ENCODE measurements at regions not wholly inside any gene's neighbourhood (a gene's known extent, or its start where the extent isn't known, plus 50 kb on each side); places are given as distances from the start of the nearest gene placed in this dataset.

DNA sequence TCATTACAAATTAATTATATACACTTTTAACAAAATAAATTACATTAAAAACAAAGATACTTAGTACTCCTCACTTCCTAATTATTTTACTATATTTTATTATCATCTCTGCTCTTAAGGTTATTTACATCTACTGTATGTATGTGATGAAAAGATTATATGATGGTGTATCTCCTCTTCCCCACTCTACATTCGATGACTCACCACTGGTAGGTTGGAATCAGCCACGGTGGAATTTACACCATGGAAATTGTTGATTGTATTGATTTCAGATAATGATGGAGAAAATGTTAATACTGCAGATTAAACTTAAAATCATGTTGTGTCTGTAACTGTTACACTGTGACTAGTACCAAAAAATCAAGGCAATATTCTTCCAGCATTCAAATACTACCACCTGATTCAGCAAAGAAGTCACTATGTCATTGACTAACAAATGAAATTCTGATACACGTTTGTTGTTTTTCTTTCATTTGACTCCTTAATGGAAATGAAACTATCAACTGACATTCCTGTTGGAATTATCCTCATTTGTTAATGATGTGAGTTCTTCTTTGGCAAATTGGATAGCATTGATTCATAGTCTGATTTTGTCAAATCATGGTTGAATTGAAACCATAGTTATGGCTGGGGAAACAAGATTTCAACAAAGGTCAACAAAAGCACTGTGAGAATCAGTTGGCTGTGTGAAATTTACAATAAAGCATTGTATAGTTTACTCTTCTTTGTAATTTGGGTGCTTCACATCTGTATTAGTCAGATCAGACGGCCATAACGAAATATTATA is 69.0 kb upstream of the NLK start:
- in situ Hi-C loops (cut with MboI; ENCODE audit: low pct_unique_long_range_greater_than_20kb, low sequenced_read_pairs, unreplicated experiment), result no loop called here
- DNase-seq (ENCODE audit: low spot score), result no peak
- no peak for TF ChIP-seq CTCF (IDR thresholded peaks at IDR 0.05; ENCODE audit: extremely low read depth, insufficient read depth, missing control alignments)

DNA sequence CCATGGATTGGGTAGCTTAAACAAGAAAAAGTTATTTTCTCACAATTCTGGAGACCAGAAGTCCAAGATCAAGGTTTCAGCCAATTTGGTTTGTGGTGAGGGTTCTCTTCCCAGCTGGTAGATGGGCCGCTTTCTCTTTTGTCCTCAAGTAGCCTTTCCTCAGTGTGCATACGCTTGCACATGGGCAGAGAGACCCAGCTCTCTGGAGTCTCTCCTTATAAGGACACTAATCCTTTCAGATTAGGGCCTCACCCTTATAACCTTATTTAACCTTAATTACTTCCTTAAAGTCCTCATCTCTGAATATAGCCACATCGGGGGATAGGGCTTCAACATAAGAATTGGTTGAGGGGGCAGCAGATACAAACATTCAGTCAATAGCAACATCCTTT is 68.4 kb upstream of the NLK start:
- in situ Hi-C loops (cut with MboI; ENCODE audit: low pct_unique_long_range_greater_than_20kb, low sequenced_read_pairs, unreplicated experiment), result no loop called here
- TF ChIP-seq CTCF (IDR thresholded peaks at IDR 0.05; ENCODE audit: extremely low read depth, insufficient read depth, missing control alignments), result no peak
- DNase-seq (ENCODE audit: low spot score), result no peak

DNA sequence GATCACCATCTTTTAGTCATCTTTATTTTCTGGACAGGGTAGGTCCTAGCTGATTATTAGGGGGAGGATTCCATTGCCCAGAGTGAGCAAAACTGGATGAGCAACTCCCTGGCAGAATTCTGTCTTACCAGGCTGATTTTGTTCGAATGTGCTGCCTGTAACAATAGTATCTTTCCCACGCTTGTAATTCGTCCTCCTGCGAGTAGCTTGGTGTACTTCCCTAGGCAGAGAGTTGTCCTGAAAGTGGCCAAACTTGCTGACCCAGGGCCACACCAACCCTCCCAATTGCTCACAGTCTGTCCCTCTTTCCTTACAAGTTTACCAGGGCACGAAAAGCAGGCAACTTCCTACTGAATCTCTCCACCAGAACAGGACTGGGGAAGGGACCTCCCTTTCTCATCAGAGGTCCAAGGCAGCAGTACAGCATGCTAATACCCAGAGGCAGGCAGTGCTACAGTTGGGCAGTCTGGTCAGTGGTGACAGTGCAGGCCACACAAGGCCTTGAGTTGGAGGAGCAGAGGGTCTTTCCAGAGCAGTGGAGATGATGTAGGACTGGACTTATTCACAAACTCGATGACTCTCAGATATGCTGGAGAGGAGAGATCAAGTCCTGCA is 67.8 kb upstream of the NLK start:
- in situ Hi-C loops (cut with MboI; ENCODE audit: low pct_unique_long_range_greater_than_20kb, low sequenced_read_pairs, unreplicated experiment), result no loop called here
- no peak for DNase-seq (ENCODE audit: low spot score)
- TF ChIP-seq CTCF (IDR thresholded peaks at IDR 0.05; ENCODE audit: extremely low read depth, insufficient read depth, missing control alignments), result no peak

DNA sequence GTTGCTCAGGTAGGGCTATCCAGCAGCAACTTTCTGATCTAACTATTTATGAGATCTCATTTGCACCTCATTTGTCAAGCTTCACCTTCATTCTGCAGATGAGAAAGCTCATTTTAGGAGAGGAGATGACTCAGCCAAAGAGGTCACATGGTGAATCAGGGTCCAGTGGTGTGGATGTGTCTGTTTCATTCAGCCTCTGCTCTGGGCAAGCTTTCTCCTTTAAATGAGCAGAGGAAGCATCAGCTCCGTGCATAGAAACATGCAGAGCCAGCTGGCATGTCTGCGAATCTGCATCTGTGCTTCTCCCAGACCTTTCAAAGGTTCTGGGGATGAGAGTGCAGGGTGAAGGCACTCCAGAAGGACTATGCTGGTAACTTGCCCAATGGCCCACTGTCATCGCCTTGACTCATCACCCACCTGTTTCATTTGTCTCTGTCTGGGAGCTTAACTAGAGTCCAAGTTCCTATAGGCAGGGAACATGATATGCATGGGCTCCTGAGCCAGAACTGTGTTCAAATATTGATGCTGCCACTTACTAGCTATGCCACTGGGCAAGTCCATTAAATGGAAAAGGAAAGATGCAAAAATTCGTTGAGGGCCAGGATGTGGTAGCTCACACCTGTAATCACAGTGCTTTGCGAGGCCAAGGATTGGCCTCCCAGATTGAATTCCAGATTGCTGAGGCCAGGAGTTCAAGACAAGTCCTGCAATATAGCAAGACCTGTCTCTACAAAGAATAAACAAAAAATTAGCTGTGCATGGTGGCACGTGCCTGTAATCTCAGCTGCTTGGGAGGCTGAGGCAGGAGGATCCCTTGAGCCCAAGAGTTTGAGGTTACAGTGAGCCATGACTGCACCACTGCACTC is 67.1 kb upstream of the NLK start:
- DNase-seq (ENCODE audit: low spot score), result peak; percentile 47
- TF ChIP-seq CTCF (IDR thresholded peaks at IDR 0.05; ENCODE audit: extremely low read depth, insufficient read depth, missing control alignments), result no peak
- in situ Hi-C loops (cut with MboI; ENCODE audit: low pct_unique_long_range_greater_than_20kb, low sequenced_read_pairs, unreplicated experiment), result no loop called here

- peak; percentile 60 for DNase-seq (ENCODE audit: low spot score)
- in situ Hi-C loops (cut with MboI; ENCODE audit: low pct_unique_long_range_greater_than_20kb, low sequenced_read_pairs, unreplicated experiment), result no loop called here
- TF ChIP-seq CTCF (IDR thresholded peaks at IDR 0.05; ENCODE audit: extremely low read depth, insufficient read depth, missing control alignments), result no peak
Observed at GRCh38 chr17:27976331-27976730, 66.1 kb upstream of the NLK start.
